ENCODE measurements at regions not wholly inside any gene's neighbourhood (a gene's known extent, or its start where the extent isn't known, plus 50 kb on each side); places are given as distances from the start of the nearest gene placed in this dataset.
A peak's percentile ranks its signal among the peaks of the same experiment; 100 is the strongest.
"Not testable (repeated sequence)": the region's sequence is repeated elsewhere in the genome, so short reads cannot be mapped to it uniquely, and the experiment has no call there.

DNA sequence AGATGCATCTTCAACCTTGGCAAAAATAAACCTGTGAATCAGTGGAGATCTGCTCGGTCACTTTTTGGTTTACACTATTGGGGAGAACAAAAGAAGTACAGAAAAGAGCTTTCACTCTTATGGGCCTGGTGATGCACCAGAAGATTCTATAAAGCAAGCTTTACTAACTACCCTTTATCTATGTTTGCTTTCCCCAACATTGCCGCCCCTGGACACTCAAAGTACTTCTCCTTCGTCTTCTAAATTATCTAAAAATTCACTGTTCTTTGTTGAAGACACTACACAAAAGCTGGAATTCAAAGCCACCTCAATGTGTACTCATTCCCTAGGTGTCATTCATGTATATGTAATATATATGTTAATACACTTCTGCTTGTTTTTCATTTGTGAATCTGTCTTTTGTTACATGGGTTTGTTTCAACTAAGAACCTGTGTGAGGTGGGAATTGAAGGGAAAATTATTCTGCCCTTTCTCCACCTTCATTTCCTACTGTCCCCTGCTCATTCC lies 97.9 kb upstream of the BTN3A2 start:
- no peak for DNase-seq (ENCODE audit: low spot score)

DNA sequence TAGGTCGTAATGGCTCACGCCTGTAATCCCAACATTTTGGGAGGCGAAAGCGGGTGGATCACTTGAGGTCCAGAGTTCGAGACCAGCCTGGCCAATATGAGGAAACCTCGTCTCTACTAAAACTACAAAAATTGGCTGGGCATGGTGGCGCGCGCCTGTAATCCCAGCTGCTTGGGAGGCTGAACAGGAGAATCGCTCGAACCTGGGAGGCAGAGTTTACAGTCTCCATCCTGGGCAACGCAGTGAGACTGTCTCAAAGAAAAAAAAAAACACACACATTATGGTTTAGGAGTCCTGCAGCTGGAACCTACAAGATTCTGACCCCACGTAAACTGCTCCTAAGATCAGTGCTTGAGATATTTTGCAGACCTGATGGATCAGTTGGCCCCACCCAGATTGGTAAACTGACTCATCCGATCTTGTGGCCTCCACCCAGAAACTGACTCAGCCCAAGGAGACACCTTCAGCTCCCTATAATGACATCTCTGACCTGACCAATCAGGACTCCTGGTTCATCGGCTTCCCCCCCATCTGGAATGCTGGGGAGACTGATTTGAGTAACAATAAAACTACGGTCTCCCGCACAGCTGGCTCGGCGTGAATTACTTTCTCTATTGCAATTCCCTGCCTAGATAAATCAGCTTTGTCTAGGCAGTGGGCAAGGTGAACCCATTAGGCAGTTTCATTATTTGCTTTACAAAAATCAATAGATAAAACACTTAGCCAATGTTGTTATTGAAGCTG lies 96.2 kb upstream of the BTN3A2 start:
- no peak for DNase-seq (ENCODE audit: low spot score)

DNA sequence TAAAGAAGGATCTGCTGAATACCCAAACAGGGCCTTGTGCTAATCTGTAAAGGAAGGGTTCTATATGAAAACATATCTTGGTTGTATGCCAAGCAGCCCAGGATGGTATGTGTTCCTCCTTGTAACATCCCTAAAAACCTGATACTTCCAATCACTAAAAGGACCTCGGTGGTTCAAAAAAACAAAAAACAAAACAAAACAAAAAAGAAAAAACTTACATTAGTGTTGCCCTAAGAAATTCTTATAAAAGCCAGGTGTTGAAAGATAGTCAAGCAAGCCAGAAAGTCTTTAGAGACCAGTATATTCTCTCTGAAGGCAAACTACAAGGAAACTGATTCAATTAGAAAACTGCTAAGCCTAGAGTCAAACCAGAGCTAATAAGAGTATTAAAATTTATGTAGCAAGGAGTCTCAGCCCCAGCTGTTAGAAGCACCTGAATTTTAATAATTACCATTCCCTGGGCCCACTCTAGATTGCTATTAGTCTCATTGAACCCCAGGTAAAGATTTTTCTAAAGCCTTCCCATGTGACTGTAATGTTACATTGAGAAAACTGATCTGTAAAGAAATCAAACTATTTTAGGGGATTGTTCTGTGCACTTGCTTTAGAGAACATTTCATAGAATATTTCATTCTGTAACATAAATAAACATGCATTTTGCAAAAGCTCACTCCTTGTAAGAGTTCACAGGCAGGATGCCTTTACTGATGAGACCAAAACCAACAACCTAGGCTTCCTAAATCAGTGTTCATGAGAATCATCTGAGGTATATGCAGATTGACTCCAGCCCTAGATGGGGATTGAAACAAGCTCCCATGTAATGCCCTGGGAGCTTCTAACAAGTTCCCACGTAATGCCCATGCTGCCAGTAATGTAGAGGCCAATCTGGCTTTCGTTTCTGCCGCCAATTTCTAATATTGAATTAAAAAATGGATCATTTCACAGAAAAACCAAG lies 95.2 kb upstream of the BTN3A2 start:
- no peak for DNase-seq (ENCODE audit: low spot score)

DNA sequence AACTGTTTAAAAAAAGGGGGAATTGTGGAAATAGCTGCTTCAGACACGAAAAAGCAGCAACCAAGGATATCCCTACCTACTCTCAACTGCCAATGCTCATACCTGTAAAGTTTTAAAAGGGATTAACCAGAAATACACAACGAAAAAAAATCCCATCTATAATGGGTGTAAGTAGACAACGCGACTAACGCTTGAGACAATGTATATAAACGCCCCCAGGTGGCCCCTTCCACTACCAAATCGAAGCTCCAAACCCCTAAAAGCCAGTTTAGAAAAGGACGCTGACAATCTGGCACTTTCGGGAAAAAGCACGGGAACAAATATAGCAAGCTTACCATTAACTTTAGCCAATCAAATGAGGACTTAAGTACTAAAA lies 94.5 kb upstream of the BTN3A2 start:
- DNase-seq (ENCODE audit: low spot score), result no peak

DNA sequence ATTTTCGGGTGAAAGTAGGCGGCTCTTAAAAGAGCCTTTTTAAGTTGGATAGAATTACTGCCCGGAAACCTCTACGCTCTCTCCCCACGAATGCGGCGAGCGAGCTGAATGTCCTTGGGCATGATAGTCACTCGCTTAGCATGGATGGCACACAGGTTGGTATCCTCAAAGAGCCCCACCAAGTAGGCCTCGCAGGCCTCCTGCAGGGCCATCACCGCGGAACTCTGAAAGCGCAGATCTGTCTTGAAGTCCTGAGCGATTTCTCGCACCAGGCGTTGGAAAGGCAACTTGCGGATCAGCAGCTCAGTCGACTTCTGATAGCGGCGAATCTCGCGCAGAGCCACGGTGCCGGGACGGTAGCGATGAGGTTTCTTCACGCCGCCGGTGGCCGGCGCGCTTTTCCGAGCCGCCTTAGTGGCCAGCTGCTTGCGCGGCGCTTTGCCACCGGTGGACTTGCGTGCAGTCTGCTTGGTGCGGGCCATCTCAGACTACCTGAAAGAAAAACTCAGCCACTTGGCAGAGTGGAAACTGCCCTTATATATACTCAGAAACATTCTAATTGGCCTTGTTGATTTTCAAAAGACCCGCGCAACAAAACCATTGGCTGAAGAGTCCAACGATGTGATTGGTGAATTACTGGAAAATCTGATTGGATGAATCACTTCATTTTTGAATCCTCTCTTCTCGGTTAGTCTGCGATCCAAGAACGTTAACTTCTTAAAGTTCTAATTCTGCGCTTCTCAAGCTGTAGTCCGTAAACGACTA lies 93.9 kb upstream of the BTN3A2 start:
- DNase-seq (ENCODE audit: low spot score), result peak; percentile 92

DNA sequence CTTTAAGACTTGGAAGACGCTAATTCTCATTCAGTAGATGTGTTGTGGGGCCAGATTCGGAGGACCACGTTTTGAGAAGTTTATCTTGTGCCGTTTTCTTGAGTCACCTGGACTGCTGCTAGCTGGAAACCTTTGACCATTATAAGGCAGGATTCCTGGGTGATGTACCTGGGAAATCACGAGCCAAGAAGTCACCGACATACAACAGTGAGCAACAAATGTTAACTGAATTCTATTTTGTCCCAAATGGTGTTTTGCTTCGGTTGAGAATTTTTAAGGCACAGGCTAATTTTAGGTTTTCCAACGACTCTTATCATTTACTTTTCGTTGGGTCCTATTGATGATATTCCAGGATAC lies 93.4 kb upstream of the BTN3A2 start:
- DNase-seq (ENCODE audit: low spot score), result no peak

DNA sequence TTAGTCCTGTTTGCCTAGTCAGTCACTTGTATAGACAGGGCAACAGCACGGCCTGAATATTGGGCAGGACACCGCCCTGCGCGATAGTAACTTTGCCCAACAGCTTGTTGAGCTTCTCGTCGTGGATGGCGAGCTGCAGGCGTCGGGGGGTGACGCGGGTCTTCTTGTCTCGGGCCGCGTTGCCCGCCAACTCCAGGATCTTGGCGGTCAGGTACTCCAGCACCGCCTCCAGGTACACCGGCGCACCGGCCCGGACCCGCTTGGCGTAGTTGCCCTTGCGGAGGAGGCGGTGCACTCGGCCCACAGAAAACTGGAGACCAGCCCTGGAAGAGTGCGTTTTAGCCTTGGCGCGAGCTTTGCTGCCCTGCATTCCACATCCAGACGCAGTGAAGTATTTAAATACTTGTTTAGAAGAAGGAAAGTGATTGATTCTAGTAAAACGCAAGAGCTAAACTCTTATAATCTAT lies 92.8 kb upstream of the BTN3A2 start:
- no peak for DNase-seq (ENCODE audit: low spot score)

DNA sequence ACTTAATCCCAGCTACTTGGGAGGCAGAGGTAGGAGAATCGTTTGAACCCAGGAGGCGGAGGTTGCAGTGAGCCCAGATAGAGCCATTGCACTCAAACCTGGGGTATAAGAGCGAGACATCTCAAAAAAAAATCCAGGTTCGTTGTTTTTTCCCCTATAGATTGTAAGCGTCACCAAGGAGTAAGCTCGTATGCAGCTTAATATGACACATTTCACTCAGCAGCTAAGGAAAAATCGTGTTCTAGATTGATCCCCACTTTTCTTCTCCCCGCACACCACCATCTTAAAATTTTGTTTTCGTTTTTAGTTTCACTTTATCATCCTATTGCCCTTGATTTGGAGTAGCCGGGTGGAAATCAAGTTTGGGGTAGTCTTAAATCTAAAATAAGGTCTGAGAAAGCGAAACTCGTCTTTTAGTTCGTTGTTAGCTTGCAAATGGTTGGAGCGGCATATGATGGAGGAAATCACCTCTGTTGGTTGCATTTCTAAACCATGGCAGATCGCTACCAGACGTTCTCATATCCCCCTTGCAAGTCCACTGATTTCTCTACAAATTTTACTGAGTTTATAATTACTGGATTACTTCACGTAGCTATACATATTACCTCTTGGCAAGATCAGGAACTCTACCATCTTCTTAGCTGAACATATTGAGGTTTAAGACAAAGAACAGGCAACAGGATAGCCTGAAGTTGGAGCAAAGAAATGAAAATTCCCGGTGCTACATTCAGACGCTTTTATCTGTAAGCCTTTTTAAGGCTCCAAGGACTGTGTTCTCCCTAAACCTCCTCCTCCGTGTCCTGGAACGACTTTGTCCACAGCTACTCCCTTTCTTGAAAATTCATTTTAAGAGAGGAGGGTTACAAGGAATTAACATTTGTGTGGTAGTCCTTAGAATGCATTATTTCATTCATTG lies 91.1 kb upstream of the BTN3A2 start:
- no peak for DNase-seq (ENCODE audit: low spot score)

DNA sequence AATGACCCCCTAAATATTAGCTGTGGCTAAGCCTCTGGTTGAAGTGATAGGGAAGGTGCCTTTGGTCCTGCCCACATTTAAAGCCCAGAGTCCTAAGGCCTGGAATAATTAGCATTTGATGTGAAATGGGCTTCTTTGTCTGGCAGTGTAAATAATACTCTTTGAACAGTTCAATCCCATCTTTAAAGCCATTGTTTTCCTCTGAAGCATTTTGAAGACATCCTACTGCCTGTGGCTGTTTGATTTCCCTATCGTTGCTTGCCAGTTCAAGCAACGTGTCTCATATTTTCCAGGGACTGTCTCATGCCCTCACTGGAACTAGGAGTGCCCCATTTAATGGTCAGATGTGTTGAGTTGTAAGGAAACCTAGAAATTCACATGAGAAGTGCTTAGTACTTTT lies 89.3 kb upstream of the BTN3A2 start:
- DNase-seq (ENCODE audit: low spot score), result peak; percentile 79

DNA sequence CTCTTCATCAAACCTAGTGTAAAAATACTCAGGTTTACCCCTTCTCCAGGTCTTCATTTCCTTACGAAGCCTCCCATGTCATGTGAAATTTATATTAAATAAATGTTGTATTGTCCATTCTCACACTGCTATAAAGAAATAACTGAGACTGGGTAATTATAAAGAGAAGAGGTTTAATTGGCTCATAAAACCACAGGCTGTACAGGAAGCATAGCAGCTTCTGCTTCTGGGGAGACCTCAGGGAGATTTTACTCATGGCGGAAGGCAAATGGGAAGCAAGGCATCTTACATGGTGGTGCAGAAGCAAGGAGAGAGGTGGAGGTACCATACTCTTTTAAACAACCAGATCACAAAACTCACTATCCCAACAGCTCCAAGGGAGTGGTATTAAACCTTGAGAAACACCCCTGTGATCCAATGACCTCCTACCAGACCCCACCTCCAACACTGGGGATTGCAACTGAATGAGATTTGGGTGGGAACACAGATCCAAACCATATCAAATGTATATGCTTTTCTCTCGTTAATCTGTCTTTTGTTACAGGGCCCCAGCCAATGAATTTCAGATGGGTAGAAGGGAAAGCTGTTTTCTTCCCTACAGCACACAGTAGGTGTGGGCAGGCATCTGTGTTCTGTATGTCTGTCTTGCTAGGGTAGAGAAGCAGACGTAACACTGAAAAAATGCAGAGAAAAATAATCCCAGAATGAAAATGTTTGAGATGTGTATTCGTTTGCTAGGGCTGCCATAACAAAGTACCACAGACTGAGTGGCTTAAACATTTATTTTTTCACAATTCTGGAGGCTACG lies 88.0 kb upstream of the BTN3A2 start:
- no peak for DNase-seq (ENCODE audit: low spot score)

DNA sequence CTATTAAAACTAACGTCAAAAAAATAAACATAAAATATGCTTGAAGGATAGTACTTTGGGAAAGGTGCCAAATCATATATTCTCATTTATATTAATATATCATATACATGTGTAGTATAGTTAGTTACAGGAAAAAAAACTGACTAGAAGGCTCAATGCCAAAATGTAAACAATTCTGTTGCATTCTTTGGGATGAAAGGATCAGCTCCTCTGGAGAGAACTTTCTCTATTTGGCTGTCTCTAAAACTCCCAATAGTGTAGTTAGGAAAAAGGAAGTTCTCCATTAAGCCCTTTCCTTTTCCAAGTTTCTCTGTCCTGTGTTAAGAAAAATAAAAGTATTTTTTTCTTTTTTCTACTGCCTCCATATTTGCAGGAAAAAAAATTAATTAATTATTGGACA lies 86.5 kb upstream of the BTN3A2 start:
- DNase-seq (ENCODE audit: low spot score), result no peak

DNA sequence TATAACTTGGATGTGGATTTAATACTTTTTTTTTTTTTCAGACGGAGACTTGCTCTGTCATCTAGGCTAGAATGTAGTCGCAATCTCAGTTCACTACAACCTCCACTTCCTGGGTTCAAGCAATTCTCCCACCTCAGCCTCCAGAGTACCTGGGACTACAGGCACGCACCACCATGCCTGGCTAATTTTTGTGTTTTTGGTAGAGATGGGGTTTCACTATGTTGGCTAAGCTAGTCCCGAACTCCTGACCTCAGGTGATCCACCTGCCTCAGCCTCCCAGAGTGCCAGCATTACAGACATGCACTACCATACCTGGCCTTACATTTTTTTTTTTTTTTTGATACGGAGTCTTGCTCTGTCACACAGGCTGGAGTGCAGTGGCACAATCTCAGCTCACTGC lies 85.6 kb upstream of the BTN3A2 start:
- DNase-seq (ENCODE audit: low spot score), result not testable (repeated sequence)

DNA sequence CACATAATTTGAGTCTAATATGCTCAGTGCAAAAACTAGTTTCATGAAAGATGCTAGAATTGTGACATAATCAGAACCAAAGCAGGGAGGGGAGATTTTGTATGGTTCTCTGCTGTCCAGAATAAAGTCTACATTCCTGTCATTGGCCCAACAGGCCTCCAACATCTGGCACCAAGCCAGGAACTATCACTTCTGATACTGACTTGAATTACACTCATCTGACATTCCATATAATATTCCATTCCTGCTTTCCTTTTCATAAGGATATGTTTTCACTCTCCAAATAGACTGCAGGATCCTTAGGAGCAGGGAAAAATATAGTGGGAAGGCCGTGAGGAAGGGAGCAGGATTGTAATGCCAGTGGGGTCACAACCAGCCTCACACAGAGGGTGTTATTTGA lies 84.6 kb upstream of the BTN3A2 start:
- DNase-seq (ENCODE audit: low spot score), result no peak

DNA sequence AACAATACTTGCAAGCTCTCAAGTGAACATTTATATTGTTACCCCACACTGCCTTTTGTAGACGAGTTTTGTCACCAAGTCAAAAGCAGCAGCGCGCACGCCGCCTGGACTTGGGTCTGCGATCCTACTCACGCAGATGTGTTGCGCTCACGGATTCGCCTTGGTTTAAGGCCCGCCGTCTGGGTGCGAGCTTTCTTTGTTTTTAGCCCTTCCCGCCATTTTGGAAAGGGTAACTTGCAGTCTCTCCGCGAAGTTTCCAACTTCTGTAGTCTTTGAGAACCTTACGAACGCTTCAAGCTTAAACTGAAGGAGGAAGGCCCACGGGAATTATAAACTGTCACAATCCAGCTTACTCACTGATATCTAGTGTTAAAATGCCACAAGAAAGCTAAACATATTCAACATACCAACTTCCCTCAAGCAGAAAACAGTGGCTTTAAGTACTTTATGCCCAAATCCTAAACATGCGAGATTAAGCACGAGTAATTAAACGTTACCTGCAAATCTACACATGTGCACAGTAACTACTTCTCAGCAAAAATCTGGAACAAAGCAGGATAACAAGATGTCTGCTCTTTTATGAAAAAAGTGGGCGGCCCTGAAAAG lies 80.4 kb upstream of the BTN3A2 start:
- no peak for DNase-seq (ENCODE audit: low spot score)

DNA sequence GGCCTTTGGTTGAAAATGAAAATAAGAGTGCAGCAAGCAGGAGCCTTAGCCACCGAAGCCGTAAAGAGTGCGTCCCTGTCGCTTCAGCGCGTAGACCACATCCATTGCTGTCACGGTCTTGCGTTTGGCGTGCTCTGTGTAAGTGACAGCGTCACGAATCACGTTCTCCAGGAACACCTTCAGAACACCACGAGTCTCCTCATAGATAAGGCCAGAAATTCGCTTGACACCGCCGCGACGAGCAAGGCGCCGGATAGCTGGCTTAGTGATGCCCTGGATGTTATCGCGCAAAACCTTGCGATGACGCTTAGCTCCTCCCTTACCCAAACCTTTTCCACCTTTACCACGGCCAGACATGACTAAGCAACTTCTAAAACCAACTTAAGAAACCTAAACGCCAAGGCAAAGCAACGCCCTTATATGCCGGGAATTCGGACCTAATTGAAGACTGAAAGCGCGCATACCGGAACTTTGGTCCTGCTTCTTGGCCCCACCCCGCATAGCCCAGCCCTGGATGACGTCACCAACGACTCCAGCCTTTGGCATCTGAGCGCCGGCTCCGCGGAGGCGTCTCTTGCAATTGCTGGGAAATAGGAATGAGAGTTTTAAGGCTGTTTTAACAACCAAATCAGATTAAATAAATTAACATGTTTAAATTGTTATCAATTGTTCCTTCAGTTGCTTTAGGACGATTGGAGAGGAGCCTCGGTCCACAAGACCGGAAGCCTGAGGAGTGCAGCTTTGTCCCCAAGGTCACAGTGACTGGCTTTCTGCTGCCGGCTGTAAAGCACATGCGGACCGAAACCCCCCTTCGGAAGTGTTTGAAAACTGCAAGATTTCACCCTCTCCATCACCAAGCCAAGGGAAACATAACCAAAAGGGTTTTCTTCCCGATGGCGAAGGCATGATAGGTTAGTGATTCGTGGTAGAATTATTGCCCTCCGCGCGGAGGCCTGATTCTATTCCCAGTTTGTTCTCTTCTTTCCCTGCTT lies 79.6 kb upstream of the BTN3A2 start:
- DNase-seq (ENCODE audit: low spot score), result peak; percentile 98

DNA sequence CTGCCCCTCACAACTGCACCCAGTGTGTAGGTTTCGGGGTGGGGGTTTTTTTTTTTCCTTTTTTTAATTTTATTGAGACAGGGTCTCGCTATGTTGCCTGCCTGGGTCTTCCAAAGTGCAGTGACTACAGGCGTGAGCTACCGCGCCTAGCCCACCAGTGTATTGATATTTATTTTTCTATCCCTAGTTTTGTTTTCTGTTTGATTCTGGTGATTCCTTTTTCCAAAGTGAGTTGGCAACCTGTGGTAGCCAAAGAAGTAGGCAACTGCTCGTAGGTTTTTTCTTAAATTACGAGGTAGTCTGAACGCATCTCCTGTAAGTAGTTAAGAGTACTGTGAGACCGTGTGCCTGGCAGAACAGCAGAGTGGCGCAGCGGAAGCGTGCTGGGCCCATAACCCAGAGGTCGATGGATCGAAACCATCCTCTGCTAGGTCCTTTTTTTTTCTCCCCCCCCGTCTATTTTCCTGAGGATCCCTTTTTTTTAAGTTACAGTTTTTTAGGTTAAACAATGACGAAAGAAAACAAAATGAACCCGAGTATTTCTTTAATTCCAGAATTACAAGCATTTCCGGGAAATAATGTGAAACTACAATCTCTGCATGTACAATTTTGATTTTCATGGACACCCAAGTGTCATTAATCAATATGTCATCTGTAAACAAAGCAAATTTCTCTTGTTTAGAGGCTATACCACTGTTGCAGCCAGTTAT lies 78.7 kb upstream of the BTN3A2 start:
- peak; percentile 90 for DNase-seq (ENCODE audit: low spot score)

DNA sequence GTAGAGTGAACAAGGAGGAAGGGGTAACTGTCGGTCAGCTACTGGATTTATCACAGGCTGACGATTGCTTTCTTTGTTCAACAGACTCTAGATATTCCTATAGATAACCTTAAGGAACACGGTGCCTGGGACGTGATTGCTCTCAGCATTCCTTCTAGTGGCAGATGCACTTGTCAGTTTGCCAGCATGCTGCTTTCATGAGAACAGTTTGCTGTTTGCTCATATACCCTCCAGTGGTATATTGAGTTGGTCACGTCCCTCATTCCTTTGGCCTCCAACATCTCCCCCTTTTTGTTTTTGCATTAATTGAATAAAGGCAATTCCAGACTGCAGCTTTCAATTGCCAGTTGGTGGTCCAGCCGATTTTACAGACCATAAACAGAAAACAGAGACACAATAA lies 76.8 kb upstream of the BTN3A2 start:
- no peak for DNase-seq (ENCODE audit: low spot score)

DNA sequence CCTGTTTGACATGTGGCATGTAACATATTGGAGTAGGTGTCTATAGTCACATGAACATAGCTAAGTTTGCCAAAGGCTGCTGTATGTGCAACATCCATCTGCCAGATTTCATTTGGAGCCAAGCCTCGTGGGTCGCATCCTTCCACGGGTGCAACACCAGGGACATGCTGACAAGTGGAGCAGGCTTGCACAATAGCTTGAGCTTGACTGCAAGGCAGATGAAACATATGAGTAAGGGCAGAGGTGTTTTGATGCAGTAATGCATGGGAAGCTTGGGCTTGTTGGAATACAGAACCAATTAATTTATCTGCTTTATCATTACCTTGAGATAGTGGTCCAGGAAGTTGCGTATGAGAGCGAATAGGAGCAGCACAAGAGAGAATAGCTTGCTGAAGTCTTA lies 74.1 kb upstream of the BTN3A2 start:
- DNase-seq (ENCODE audit: low spot score), result no peak
